ENCODE measurements at regions not wholly inside any gene's neighbourhood (a gene's known extent, or its start where the extent isn't known, plus 50 kb on each side); places are given as distances from the start of the nearest gene placed in this dataset.

- ChIA-PET CTCF (ENCODE audit: low intra/inter-chr PET ratio, low total read pairs) (no interaction called here), POLR2A (no interaction called here)
- Histone ChIP-seq H3K4me2 (ENCODE audit: low read depth, low read length) (no peak overlapping the region), H3K36me3 (replicated peaks in 1 of 2; ENCODE audit: control insufficient read depth in 1 of 2, insufficient read depth in 2 of 2, low read length in 2 of 2) (no peaks in the 10 kb centered on the region), H2AFZ (ENCODE audit: low read length) (no peak overlapping the region), H3K9me3 (ENCODE audit: low read length) (peaks cover 3% of the 10 kb centered on the region; the same call in 1 of the 2 replicates), H3K79me2 (ENCODE audit: insufficient read depth, low read length) (no peaks in the 10 kb centered on the region), H3K4me1 (ENCODE audit: insufficient read depth, low read length) (no peaks in the 10 kb centered on the region), H3K4me3 (replicated peaks in 1 of 3; ENCODE audit: insufficient read depth in 1 of 3, low read depth in 2 of 3, low read length in 3 of 3) (no peak overlapping the region), H4K20me1 (ENCODE audit: insufficient read depth, low read length) (no peaks in the 10 kb centered on the region), H3K9ac (ENCODE audit: insufficient read depth, low read depth, low read length) (no peak overlapping the region), H3K27me3 (ENCODE audit: control insufficient read depth in 1 of 2, insufficient read depth in 2 of 2, low read length in 2 of 2) (no peaks in the 10 kb centered on the region; a peak in 1 of 5 replicates), H3K27ac (ENCODE audit: extremely low read length, insufficient read depth, low read length) (no peak overlapping the region)
- WGBS (ENCODE audit: low lambda C conversion rate), result 32% methylated on average over 3 of the region's 3 CpGs
- FAIRE-seq (no peak), ATAC-seq (no peak), DNase-seq (ENCODE audit: low spot score) (no peak)
- intact Hi-C loops (cut with micrococcal nuclease; ENCODE audit: unreplicated experiment) (no loop called here), in situ Hi-C loops (cut with HindIII; ENCODE audit: extremely low pct_ligation_motif_present, low pct_unique_long_range_greater_than_20kb) (no loop called here)
- no TSS peak for BruUV-seq (replicated peaks)
- TF ChIP-seq CEBPZ (IDR thresholded peaks at IDR 0.05; ENCODE audit: low read length), result no peak
- TF ChIP-seq ZNF75D (CRISPR knock-in tag; IDR thresholded peaks at IDR 0.05; ENCODE audit: borderline replicate concordance), result no peak
- TF ChIP-seq KLF16 (CRISPR knock-in tag; IDR thresholded peaks at IDR 0.05), result no peak
- no peak for TF ChIP-seq ELK4 (CRISPR knock-in tag; IDR thresholded peaks at IDR 0.05; ENCODE audit: borderline replicate concordance)
- no peak for TF ChIP-seq DRAP1 (CRISPR knock-in tag; IDR thresholded peaks at IDR 0.05)
- TF ChIP-seq ZSCAN25 (CRISPR knock-in tag; IDR thresholded peaks at IDR 0.05), result no peak
- TF ChIP-seq ZFP82 (CRISPR knock-in tag; IDR thresholded peaks at IDR 0.05; ENCODE audit: borderline replicate concordance), result no peak
- TF ChIP-seq ZBTB44 (CRISPR knock-in tag; IDR thresholded peaks at IDR 0.05), result no peak
Measured at GRCh38 chr7:98475352-98475751, 74.5 kb upstream of the BAIAP2L1 start.

All from HepG2 (cell line).